Bronchial epithelial cell (primary cell): ENCODE measurements at regions not wholly inside any gene's neighbourhood (a gene's known extent, or its start where the extent isn't known, plus 50 kb on each side); places are given as distances from the start of the nearest gene placed in this dataset.
A peak's percentile ranks its signal among the peaks of the same experiment; 100 is the strongest.

Experiments used
- DNase-seq: peaks from one replicate; pipeline ENCODE4 v3.0.0-alpha.2; 2010; ENCODE audit warnings: low read depth
- FAIRE-seq: peaks from 2 replicates; lab custom pipeline; 2011; peaks lifted over from hg19 to GRCh38; lab: Jason Lieb, UNC
- H3K27me3 ChIP-seq: 2 replicates; pipeline ENCODE4 v1.5.1; 2011; ENCODE audit warnings: low read length; ENCODE audit not compliant: control insufficient read depth, insufficient read depth
- H3K36me3 ChIP-seq: 2 replicates; pipeline ENCODE4 v1.5.1; 2011; ENCODE audit warnings: low read length; ENCODE audit not compliant: control insufficient read depth, insufficient read depth
- H3K4me3 ChIP-seq: 2 replicates; pipeline ENCODE4 v1.5.1; 2011; ENCODE audit warnings: mild to moderate bottlenecking, low read depth, low read length, control low read depth
- CTCF ChIP-seq: IDR thresholded peaks from 2 replicates; pipeline ENCODE4 v1.5.1; 2011; ENCODE audit warnings: mild to moderate bottlenecking, moderate library complexity, low read length, control low read depth, inconsistent platforms; ENCODE audit not compliant: insufficient read depth, severe bottlenecking

GRCh38 chr15:96564546-96564945 is 234.0 kb downstream of the NR2F2 start:
- peak; percentile 37 for DNase-seq
- no peak for TF ChIP-seq CTCF
- no peak for FAIRE-seq
- Histone ChIP-seq H3K27me3 (no peaks in the 10 kb centered on the region), H3K36me3 (no peaks in the 10 kb centered on the region), H3K4me3 (no peak overlapping the region)

DNA sequence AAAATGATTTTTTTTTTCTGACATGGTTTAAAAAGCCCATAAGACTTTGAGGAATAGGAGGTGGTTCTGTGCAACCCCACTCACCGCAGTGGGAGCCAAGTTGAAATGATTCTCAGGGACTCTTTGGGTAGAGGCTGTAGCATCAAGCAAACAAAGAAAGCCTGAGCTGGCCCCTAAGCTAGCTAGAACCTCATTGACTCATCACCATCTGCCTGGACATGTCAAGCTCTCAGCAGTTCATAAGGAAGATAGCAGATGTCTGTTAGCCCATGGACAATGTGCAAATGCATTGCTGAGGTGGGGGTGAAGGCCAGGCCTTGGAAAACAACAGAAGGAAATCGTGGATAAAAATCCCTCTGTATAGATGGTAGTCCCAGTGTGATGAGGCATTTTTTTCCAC is 234.8 kb downstream of the NR2F2 start:
- Histone ChIP-seq H3K27me3 (no peaks in the 10 kb centered on the region), H3K36me3 (no peaks in the 10 kb centered on the region), H3K4me3 (no peak overlapping the region)
- TF ChIP-seq CTCF, result no peak
- peak; percentile 75 for FAIRE-seq
- DNase-seq, result peak; percentile 84

DNA sequence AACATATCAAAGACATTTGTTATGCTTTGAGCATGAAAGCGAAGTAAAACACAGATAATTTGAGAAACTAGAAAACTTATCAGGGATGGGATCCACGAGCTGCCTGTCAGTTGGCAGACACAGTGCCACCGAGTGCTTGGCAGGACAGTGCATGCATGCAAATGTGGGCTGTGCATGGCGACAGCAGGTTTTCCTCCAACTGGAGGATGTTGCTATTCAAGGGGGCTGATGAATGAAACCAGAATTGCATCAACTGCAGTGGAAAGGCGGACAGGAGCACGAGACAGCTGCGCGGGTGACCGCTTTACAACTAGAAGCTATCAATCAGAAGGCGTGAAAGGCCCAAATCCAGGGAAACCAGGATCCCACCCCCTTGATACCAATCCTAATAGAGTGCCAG is 244.3 kb downstream of the NR2F2 start:
- FAIRE-seq (no peak), DNase-seq (no peak)
- Histone ChIP-seq H3K4me3 (no peak overlapping the region), H3K27me3 (no peaks in the 10 kb centered on the region), H3K36me3 (no peaks in the 10 kb centered on the region)
- no peak for TF ChIP-seq CTCF

DNA sequence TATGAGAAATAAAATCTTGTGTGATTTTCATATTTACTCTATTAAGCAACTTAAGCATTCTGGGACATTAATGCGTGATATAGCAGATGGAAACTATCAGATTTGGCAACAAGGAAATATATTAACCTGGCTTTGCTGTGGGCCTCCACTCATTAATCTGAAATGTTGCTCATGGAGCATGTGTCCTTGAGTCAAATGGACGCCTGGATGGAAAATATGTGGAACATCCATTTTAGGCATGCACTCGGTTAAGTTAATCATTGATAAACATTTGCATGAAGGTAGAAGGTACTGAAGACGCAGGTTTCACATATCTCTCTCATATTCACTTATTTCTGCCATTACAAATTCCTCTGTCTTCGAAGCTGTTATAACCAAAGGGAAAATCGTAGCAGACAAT is 246.1 kb downstream of the NR2F2 start:
- no peak for TF ChIP-seq CTCF
- Histone ChIP-seq H3K27me3 (no peaks in the 10 kb centered on the region), H3K4me3 (no peak overlapping the region), H3K36me3 (no peaks in the 10 kb centered on the region)
- FAIRE-seq (no peak), DNase-seq (no peak)

GRCh38 chr15:96578393-96578792 is 247.9 kb downstream of the NR2F2 start:
- Histone ChIP-seq H3K27me3 (no peaks in the 10 kb centered on the region), H3K36me3 (no peaks in the 10 kb centered on the region), H3K4me3 (no peak overlapping the region)
- no peak for TF ChIP-seq CTCF
- DNase-seq (no peak), FAIRE-seq (no peak)

- no peak for DNase-seq
- H3K4me3 ChIP-seq, result no peak overlapping the region
- no peaks in the 10 kb centered on the region for H3K36me3 ChIP-seq
- no peaks in the 10 kb centered on the region for H3K27me3 ChIP-seq
- TF ChIP-seq CTCF, result no peak
- FAIRE-seq, result no peak
Measured at GRCh38 chr15:96581371-96581770, 250.9 kb downstream of the NR2F2 start.
